Stimulated activated CD8-positive, alpha-beta memory T cell treated with anti-CD3 and anti-CD28 coated beads, Interleukin-2, amount 100 ng/mL, for 48 hours (primary cell): ENCODE measurements at regions not wholly inside any gene's neighbourhood (a gene's known extent, or its start where the extent isn't known, plus 50 kb on each side); places are given as distances from the start of the nearest gene placed in this dataset.

Source experiments
- DNase-seq, 2 donors: peaks; one replicate each; pipeline ENCODE4 v3.0.0-alpha.2; 2020; ENCODE audit warnings: low read depth in 2 of 2

GRCh38 chr1:4270651-4271337 is 370.7 kb upstream of the C1orf174 start:
- no peak for DNase-seq

GRCh38 chr1:4271338-4271998 is 371.4 kb upstream of the C1orf174 start:
- no peak for DNase-seq

DNA sequence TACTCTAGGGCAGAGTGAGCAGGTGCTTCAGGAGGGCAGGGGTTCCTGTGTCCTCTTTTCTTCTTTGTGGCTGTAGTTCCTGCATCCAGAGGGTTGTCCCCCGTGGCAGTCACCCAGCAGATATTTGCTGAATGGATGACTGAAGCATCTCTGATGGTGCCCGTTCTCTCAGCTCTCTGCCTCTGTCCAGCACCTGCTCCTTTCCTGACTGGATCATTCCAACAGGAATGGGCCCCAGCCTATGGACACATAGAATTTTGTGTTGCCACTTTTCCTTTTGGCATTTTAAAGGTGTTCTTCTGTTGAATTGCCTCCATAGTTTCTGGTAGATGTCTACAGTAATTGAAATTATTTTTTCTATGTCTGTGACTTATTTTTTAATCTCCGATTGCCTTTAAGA is 372.5 kb upstream of the C1orf174 start:
- no peak for DNase-seq

- no peak for DNase-seq
These were observed 373.2 kb upstream of the C1orf174 start for GRCh38 chr1:4273243-4273642.

DNA sequence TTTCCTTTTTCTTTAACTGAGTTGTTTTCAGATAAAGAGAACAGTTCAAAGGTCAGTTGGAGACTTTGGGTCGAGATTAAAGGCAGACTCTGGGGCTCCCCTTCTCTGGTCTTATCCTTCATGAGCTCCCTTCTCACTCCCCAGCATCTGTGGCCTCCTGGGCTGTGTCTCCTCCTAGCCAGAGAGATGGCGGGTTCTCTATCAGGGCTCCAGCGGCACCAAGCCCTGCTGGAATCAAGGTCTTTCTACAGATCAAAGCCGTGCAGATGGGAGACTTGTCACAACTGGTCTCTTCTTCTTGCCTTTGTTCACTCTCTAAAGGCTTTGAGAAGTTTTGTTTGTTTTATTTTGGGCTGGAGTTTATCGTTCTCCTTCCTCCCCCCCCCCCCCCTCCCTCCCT is 373.7 kb upstream of the C1orf174 start:
- DNase-seq = no peak

- no peak for DNase-seq
These were observed 375.0 kb upstream of the C1orf174 start for GRCh38 chr1:4275083-4275482.

- no peak for DNase-seq
These were observed 376.2 kb upstream of the C1orf174 start for GRCh38 chr1:4276238-4276637.

GRCh38 chr1:4277598-4277997 is 376.8 kb upstream of the AJAP1 start:
- DNase-seq = no peak

GRCh38 chr1:4284976-4285375 is 369.4 kb upstream of the AJAP1 start:
- DNase-seq = no peak

DNA sequence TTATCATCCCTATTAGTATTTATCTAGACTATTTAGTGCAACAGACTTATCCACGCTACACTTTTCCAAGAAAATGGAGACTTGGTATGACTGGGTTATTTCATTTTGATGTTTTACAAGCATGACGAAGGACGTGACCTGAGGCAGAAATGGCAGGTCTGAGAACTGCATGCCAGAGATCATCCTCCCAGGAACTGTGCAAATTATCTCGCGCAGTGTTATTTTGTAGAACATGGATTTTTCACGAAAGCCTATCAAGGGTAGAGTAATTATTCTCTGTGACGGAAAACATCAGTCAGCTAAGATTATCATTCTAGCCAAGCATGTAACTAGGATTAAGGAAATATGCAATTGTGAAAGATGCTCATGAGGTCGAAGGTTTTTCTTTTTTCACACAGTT is 361.5 kb upstream of the AJAP1 start:
- DNase-seq = no peak

DNA sequence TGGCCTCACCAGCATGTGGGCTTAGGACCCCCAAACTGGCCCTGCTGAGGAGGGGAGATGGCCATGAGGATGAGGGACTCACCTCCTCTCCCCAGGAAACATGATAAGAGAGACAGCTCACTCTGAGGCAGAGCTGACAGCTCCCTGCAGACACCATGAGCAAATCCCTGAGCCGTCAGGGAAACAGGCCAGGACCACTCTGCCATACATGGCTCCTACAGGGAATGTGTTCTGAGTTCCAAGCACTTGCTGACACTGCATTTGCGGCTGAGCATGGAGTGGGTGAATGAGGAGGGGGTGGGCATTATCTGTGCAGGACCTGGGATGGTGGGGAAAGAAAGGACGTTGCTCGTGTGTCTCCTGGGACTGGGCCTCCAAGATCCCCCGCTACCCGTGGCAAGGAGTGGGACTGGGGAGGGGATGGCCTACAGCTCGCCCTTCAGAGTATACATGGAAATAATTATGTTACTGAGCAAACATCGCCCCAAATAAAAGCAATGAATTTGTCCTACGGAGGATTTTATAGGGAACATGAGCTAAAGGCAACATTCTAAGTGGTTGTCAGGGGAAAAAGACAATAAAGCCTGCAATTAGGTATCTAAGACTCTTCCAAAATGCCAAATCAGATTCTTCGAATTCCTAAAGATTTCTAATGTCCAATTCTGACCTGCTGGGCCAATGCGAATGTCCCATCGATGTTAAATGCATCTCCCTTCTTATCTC is 355.9 kb upstream of the AJAP1 start:
- DNase-seq = no peak

GRCh38 chr1:4301007-4301406 is 353.4 kb upstream of the AJAP1 start:
- DNase-seq = no peak

GRCh38 chr1:4303303-4303702 is 351.1 kb upstream of the AJAP1 start:
- DNase-seq = no peak

DNA sequence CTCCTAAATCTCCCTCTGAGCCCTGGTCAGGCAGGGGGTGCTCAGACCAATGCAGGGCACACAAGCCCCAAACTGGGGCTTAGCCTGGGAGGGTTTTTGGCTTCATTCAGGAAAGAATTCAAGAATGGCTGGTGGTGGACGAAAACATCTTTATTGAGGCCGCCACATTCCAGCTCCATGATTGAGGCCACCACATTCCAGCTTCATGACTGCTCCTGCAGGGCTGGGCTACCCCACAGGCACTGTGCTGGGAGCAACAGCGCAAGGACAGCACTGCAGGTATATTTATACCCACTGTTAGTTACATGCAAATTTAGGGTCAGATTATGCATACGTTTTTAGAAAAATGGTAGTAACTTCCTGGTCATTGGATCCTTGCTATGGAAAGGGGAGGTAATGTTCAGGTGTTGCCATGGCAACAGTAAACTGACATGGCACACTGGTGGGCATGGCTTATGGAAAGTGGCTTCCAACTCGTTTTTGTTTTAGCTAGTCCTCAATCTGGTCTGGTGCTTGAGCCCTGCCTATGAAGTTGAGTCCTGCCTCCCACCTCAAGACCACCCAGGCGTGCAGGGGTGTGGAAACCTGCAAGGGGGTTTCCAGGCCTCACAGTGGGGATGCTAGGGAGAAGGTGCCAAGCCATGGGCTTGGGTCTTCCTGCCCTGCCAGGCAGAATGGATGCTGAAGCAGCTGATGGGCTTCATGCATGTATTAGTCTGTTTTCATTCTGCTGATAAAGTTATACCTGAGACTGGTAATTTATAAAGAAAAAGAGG is 348.7 kb upstream of the AJAP1 start:
- DNase-seq = no peak

DNA sequence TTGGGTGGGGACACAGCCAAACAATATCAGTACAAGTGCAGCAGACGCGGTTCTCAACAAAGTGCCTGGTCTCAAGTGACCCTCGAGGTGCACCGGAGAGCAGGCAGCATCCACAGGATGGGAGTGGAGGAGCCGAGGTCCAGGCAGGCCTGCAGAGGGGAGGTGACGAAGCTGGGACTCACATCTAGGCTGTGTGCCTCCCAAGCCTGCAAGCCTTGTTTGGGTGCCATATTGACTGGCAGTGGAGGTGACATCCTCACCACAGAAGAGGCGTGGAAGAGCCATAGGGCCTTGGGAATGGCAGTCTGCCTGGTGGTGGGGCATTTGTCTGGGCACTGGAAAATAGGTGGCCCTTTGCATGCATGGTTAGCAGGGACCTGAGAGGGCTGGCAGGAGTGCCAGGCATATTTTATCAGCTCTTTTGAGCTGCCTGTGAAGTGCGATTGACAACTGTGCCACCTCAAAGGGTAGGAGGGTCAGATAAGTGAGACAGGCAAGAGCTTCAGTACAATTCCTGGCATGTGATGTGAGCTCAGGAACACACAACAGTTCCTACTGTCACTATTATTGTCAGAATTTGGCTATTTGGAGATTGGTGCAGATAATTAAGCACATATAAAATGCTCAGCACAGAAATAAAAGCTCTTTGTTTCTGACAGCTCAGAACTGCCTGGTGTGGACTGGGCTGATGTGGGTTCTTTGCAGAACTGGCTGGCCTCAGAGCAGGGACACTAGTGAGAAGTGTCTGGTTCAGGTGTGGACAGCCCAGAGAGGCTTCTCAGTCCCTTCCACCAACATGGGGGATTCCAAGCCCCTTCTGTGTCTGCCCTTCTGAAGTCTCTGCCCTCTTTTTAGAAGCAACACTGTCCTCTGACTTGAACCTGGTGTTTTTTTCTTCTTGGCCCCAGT is 347.6 kb upstream of the AJAP1 start:
- DNase-seq = no peak

DNA sequence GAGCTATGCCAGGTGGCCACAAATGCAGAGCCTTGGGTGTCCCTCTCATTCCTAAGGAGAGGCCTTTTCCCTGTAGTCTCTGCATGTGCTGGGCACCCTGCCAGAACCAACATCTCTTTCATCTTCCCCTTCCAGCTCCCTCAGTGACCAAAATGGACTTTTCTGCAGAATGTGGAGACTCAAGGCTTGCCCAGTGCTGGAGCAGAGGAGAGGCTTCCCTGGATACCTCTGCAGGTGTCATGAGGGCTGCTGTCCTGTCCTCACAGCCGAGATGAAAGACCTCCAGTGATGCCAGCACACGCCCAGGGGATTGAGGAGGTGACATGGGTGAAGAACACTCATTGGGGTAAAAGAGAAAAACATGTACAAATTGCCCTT is 347.0 kb upstream of the AJAP1 start:
- DNase-seq = no peak

DNA sequence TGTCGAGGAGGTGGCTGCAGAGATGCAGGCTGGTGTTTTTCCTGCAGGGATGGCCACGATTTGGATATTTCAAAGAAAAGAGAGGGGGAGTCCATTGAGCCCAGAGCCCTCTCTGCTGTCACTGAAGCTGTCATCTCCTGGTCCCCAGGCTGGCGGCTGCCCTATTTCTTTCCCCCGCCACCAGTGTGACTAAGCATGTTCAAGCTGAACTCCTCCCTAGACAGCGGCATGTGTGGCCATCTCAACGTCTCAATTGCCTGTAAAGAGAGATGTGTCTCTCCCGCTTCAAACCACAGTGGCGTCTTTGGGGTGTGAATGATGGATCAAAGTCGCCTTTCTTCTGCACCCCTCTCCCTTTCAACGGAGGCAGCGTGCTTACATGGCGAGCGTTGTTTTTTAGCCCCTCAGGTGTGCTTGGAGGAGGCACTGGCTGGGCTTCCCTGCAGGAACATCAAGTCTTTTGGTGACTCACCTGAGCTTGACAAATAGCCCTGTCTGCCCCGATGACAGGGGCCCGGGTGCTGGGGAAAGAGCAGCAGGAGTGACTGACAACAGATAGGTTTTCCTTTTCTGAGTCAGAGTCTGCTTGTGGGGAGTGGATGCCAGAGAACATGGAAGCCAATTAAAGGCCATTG is 346.4 kb upstream of the AJAP1 start:
- no peak for DNase-seq

DNA sequence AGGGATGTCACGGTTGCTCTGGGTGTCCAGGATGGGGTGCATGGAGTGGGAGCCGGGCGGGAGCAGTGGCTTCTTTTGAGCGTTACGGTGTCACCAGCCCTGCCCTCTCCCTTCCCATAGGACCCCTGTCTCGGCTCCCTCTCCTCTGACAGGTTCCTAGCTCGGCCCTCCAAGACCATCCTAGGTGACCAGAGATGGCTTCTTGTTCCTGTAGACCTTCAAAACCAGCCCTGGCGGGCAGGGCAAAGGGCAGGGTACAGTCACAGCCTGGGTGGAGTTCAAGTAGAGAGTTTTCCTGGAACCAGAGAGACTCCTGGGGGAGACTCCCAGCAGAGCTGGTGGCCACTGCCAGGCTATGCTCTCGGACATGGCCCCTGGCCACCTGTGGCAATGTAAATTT is 345.6 kb upstream of the AJAP1 start:
- no peak for DNase-seq

DNA sequence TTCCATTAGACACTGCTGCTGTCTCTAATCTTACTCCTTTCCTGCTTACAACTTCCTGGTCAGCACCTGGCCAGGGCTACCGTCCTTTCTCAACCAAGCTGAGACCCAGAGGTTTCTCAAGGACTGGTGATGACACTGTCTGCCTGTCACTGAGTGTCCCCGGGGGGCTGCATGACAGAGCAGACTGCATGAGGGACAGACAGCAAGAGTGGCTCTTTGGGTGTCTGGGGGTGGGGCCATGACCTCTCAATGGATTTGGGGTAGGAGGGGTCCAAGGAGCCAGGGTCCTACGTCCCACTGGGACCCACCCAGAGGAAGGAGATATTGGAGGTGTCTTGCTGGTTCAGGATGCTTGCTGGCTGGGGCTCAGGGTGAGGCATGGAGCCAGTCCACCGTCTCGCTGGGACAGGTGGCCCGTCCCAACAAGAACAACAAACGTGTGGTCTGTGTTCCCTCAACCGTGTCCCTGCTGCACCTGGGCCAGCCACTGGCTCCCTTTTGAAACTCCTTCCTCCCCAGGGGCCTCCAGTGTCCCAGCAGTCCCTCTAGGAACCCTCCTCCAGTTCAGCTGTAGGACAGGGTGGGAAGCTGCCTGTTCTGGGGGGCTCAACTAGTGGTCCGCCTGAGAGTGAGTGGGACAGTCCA is 344.6 kb upstream of the AJAP1 start:
- DNase-seq = no peak

GRCh38 chr1:4310396-4310923 is 343.9 kb upstream of the AJAP1 start:
- no peak for DNase-seq
